Endothelial cell of umbilical vein (primary cell): ENCODE measurements at regions not wholly inside any gene's neighbourhood (a gene's known extent, or its start where the extent isn't known, plus 50 kb on each side); places are given as distances from the start of the nearest gene placed in this dataset.

Source experiments
- CTCF ChIP-seq, 2 donors: IDR thresholded peaks; 1 replicate in 1 of 2; 2 replicates in 1 of 2; pipeline ENCODE4 v1.5.1; 2011; ENCODE audit warnings: low read length in 2 of 2, mild to moderate bottlenecking in 2 of 2, moderate library complexity in 2 of 2, control low read depth in 1 of 2, inconsistent platforms in 1 of 2, low read depth in 1 of 2; ENCODE audit not compliant: insufficient read depth in 1 of 2; ENCODE audit errors: extremely low read depth in 1 of 2
- EZH2 ChIP-seq: IDR thresholded peaks from 2 replicates; pipeline ENCODE4 v1.6.1; 2012; ENCODE audit warnings: borderline replicate concordance, low read depth, mild to moderate bottlenecking, moderate library complexity, low read length, inconsistent platforms; ENCODE audit not compliant: severe bottlenecking
- GATA2 ChIP-seq: IDR thresholded peaks from 2 replicates; pipeline ENCODE4 v1.7.0; 2011; ENCODE audit warnings: low read depth, mild to moderate bottlenecking, moderate library complexity, mixed read lengths, low read length; ENCODE audit not compliant: insufficient read length, insufficient read depth
- JUN ChIP-seq: IDR thresholded peaks from 2 replicates; pipeline ENCODE4 v1.6.1; 2011; ENCODE audit warnings: borderline replicate concordance, low read depth; ENCODE audit not compliant: insufficient read length, insufficient read depth
- MAX ChIP-seq: IDR thresholded peaks from 2 replicates; pipeline ENCODE4 v1.6.1; 2011; ENCODE audit not compliant: insufficient read depth, insufficient read length
- POLR2A ChIP-seq: IDR thresholded peaks from 2 replicates; pipeline ENCODE4 v1.6.1; 2012; ENCODE audit warnings: low read depth, mild to moderate bottlenecking, control low read depth, low read length
- POLR2AphosphoS5 ChIP-seq: IDR thresholded peaks from 2 replicates; pipeline ENCODE4 v1.6.1; 2012; ENCODE audit warnings: low read depth, mild to moderate bottlenecking, control low read depth, low read length, moderate library complexity; ENCODE audit not compliant: insufficient read depth

GRCh38 chr11:27195837-27196202 is 155.2 kb downstream of the BBOX1 start:
- TF ChIP-seq CTCF (IDR thresholded peaks at IDR 0.05; ENCODE audit: extremely low read depth in 1 of 2, insufficient read depth in 1 of 2, low read depth in 1 of 2, low read length in 2 of 2) (no peak), POLR2A (no peak), EZH2 (no peak), JUN (no peak), POLR2AphosphoS5 (no peak), GATA2 (no peak), MAX (no peak)
